Fibroblast of skin of left biceps (primary cell): ENCODE measurements at regions not wholly inside any gene's neighbourhood (a gene's known extent, or its start where the extent isn't known, plus 50 kb on each side); places are given as distances from the start of the nearest gene placed in this dataset.
"Not testable (repeated sequence)": the region's sequence is repeated elsewhere in the genome, so short reads cannot be mapped to it uniquely, and the experiment has no call there.

Experiments used
- DNase-seq, 2 experiments: peaks; one replicate each; pipeline ENCODE4 v3.0.0-alpha.2; 2013; ENCODE audit warnings: low read depth in 2 of 2

- DNase-seq: no peak
These were observed 325.7 kb downstream of the GATA3 start for GRCh38 chr10:8379906-8380832.

GRCh38 chr10:8380833-8381496, 326.5 kb downstream of the GATA3 start:
- DNase-seq: no peak

DNA sequence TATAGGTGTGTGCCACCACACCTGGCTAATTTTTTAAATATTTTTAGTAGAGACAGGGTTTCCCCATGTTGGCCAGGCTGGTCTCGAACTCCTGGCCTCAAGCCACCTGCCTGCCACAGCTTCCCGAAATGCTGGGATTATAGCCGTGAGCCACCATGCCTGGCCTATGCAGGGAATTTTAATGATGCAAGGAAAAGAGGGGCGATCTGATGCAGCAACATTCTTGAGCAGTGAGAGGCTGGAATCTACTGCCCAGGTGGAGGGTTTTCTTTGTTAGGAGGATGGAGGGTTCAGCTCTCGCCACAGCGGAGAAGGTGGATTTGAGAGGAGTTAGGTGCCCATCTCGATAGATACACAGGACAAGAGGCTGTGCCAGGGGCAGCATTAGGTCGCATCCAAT, 332.3 kb downstream of the GATA3 start:
- no peak for DNase-seq

DNA sequence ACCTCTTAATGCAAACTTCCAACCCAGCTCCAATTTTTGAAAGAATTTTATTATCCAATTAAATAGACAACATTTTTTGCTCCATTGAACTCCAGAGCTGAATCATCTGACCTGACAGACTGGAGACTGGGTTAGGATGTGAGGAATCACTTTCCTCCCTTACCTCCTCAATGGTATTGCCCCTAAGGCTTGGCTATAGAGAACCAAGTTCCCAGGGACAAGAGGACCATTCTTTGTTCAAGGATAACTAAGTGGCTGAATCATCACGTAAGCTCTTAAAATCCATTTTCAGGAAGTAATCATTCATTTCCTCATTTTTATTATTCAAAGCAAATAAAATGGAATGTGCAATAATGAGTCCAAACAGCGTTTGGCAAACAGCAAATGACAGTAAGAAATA, 335.1 kb downstream of the GATA3 start:
- no peak for DNase-seq

GRCh38 chr10:8392216-8392615, 337.7 kb downstream of the GATA3 start:
- peak; percentile 37 to 41 for DNase-seq

GRCh38 chr10:8393531-8393930, 339.0 kb downstream of the GATA3 start:
- no peak for DNase-seq

DNA sequence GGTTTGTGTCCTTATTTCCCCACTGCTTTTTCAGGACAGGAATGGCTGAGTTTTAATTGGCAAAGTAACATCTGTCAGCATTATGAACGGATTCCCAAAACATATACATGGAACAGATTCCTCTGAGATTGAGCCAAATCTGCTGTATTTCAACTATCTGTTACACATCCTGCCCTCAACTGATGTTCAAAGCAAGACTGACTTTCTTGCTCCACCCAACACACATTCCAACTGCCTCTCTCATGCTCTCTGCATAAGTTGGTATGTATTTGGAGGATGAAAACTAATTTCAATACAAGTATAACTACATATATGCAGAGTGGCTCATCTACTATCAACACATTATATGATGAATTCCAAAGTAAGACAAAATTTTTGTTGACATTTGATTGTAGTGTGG, 342.2 kb downstream of the GATA3 start:
- DNase-seq: peak; percentile 57 to 65

GRCh38 chr10:8398771-8399170, 344.3 kb downstream of the GATA3 start:
- no peak for DNase-seq

- no peak for DNase-seq
These were observed 345.7 kb downstream of the GATA3 start for GRCh38 chr10:8400151-8400550.

DNA sequence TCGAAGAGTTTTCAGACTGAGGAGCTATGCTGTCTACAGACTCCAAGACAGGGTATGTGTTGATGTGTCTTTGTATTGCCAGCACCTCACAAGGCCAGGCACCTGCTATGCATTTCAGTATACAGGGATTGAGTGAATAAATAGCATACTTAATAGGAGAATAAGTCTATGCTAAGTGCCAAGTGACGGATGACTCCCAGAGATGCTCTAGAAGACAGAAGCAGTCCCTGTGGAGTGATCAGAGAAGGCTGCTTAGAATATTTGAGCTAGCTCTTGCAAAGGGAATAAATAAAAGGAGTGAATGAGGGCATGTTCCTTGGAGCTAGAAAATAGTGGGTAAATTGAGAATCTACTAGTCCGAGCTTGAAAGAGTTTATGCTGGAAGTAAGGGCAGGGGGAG, 346.4 kb downstream of the GATA3 start:
- DNase-seq: no peak

DNA sequence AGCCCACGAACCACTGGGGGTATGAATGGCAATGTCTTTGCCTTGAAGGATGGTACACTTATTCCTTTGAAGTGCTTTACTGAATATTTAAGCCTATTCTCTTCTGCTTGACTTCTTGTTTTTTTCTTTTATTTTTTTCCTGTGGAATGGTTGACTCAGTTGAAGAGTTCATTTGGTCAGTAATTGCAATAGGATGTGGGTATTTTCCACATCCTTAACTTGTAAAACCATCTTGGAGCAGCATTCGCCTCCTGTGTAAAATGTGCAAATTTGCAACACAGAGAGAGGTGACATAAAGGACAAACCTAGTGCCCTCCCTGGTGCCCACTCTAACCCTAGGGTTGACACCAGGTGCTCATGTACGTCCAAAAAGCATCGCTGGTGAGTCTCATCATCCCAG, 347.0 kb downstream of the GATA3 start:
- no peak for DNase-seq

GRCh38 chr10:8402576-8402975, 348.1 kb downstream of the GATA3 start:
- DNase-seq: no peak

- no peak for DNase-seq
These were observed 349.4 kb downstream of the GATA3 start for GRCh38 chr10:8403711-8404371.

- no peak for DNase-seq
These were observed 350.2 kb downstream of the GATA3 start for GRCh38 chr10:8404721-8405120.

- DNase-seq: no peak
These were observed 351.1 kb downstream of the GATA3 start for GRCh38 chr10:8405596-8405995.

GRCh38 chr10:8407501-8408021, 353.1 kb downstream of the GATA3 start:
- no peak for DNase-seq

DNA sequence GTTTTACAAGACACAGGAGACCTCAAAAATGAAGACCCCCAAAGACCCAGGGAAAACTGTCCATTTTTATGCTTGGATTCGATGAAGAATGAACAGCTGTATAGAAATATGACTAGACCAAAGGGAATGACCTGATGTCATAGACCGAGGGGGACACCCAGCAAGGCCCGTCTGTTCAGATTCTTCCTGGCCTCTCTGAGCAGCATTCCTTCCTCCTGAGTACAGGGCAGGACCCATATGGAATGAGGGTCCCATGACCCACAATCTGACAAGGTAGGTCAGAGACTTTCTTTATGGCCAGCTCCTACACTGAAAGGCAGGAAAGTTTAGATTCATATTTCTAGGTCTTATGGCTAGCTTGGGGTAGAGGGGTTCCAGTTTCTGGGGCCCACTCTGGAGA, 356.0 kb downstream of the GATA3 start:
- DNase-seq: no peak

DNA sequence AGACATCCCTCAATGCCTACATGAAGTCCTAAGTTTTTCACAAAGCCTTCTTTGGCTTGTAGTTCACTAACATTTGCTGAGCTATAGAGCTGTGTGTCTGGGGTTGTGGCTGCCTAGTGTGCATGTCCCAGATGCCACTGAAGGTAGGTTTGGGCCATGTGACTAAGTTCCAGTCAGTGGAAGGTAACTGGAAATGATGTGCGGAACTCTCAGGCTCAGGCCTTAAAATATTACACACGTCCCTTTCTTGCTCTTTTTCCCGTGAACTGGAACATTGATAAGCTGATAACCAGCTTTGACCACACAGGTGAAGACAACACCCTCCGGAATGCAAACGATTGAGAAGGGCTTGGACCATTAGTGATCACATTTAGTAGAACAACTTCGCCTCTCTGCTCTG, 358.1 kb downstream of the GATA3 start:
- no peak for DNase-seq

DNA sequence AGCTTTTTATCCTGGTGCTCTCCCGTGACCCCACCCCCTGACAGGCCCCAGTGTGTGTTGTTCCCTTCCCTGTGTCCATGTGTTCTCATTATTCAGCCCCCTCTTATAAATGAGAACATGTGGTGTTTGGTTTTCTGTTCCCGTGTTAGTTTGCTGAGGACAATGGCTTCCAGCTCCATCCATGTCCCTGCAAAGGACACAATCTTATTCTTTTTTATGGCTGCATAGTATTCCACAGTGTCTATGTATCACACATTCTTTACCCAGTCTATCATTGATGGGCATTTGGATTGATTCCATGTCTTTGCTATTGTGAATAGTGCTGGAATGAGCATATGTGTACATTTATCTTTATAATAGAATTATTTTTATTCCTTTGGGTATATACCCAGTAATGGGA, 360.5 kb downstream of the GATA3 start:
- not testable (repeated sequence) for DNase-seq

- no peak for DNase-seq
These were observed 361.8 kb downstream of the GATA3 start for GRCh38 chr10:8416192-8416701.

DNA sequence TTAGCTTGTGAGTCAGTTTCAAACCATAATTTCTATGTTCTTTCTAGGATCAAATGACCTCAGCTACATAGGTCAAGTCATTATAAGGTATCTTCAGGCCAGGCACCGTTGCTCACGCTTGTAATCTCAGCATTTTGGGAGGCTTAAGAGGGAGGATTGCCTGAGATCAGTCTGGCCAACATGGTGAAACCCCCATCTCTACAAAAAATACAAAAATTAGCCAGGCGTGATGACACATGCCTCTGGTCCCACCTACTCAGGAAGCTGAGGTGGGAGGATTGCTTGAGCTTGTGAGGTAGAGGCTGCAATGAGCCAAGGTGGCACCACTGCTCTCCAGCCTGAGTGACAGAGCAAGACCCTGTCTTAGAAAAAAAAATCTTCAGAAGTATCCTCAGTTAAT, 362.3 kb downstream of the GATA3 start:
- DNase-seq: no peak

- no peak for DNase-seq
These were observed 363.1 kb downstream of the GATA3 start for GRCh38 chr10:8417631-8418030.
